Peyer's patch (tissue), 4 donors: ENCODE measurements at regions not wholly inside any gene's neighbourhood (a gene's known extent, or its start where the extent isn't known, plus 50 kb on each side); places are given as distances from the start of the nearest gene placed in this dataset.

Source experiments
- POLR2A ChIP-seq, 2 donors: fragments of 450-650 bp; IDR thresholded peaks; one replicate each; pipeline ENCODE4 v1.5.1; 2017; ENCODE audit warnings: antibody characterized with exemption in 2 of 2, mild to moderate bottlenecking in 2 of 2, moderate library complexity in 2 of 2
- TF ChIP-seq, protein P1 (sequence below), 6 experiments: fragments of 450-650 bp in 4 of 6; fragments of 200-600 bp in 2 of 6; sonication (generic) in 1 of 6; IDR thresholded peaks; one replicate each; pipeline ENCODE4 v1.5.1; 2017 to 2019; ENCODE audit warnings: antibody characterized with exemption in 6 of 6, mild to moderate bottlenecking in 3 of 6, moderate library complexity in 1 of 6

DNA sequence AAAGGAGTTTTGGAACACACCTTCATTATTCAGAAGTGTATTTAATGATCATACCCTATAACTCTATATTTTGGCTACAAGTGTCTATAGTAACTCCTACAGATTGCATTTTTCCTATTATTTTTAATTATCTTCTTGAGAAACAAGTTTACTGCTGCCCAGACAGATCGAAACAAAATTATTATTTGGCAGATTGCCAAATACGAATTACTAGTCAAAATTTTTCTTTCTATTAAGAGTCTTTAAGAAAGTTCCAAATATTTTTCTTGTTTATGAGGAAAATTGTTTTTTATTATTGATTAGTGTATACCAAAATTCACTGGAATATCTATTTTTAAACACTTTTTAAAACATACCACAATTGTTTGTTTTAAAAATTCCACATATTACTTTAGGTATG, 821.9 kb upstream of the SLC35B3 start:
- TF ChIP-seq, protein P1, sequence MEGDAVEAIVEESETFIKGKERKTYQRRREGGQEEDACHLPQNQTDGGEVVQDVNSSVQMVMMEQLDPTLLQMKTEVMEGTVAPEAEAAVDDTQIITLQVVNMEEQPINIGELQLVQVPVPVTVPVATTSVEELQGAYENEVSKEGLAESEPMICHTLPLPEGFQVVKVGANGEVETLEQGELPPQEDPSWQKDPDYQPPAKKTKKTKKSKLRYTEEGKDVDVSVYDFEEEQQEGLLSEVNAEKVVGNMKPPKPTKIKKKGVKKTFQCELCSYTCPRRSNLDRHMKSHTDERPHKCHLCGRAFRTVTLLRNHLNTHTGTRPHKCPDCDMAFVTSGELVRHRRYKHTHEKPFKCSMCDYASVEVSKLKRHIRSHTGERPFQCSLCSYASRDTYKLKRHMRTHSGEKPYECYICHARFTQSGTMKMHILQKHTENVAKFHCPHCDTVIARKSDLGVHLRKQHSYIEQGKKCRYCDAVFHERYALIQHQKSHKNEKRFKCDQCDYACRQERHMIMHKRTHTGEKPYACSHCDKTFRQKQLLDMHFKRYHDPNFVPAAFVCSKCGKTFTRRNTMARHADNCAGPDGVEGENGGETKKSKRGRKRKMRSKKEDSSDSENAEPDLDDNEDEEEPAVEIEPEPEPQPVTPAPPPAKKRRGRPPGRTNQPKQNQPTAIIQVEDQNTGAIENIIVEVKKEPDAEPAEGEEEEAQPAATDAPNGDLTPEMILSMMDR (IDR thresholded peaks at IDR 0.05), result no peak
- TF ChIP-seq POLR2A (IDR thresholded peaks at IDR 0.05), result no peak
